Frontal cortex (tissue), 3 donors: ENCODE measurements at regions not wholly inside any gene's neighbourhood (a gene's known extent, or its start where the extent isn't known, plus 50 kb on each side); places are given as distances from the start of the nearest gene placed in this dataset.

Experiments
- DNase-seq, 2 donors: peaks; one replicate each; pipeline ENCODE4 v3.0.0; 2012; ENCODE audit warnings: low spot score in 2 of 2
- FAIRE-seq: peaks from 2 replicates; lab custom pipeline; 2012; peaks lifted over from hg19 to GRCh38; lab: Jason Lieb, UNC
- donor health status: control.
- donor health status: control.
- donor health status: control.

GRCh38 chr15:73803806-73804205 is 50.7 kb upstream of the INSYN1 start:
- FAIRE-seq (no peak), DNase-seq (no peak)

- DNase-seq, result no peak
- FAIRE-seq, result no peak
Measured at GRCh38 chr15:73805504-73806089, 52.4 kb upstream of the INSYN1 start.

- no peak for FAIRE-seq
Measured at GRCh38 chr15:73806698-73807483, 53.7 kb upstream of the INSYN1 start.

GRCh38 chr15:73807865-73808264 is 54.7 kb upstream of the INSYN1 start:
- FAIRE-seq, result no peak
- DNase-seq, result no peak

More at GRCh38 chr15:73806698-73807483, 53.7 kb upstream of the INSYN1 start:
- DNase-seq, result no peak

- DNase-seq (peak in 1 of 2 donors; percentile 44), FAIRE-seq (no peak)
Measured at GRCh38 chr15:73809728-73810501, 56.8 kb upstream of the INSYN1 start.

GRCh38 chr15:73812806-73813465 is 59.8 kb upstream of the INSYN1 start:
- FAIRE-seq, result no peak
- DNase-seq, result no peak

GRCh38 chr15:73813589-73813988 is 59.8 kb upstream of the TBC1D21 start:
- no peak for FAIRE-seq
- DNase-seq, result no peak

- no peak for FAIRE-seq
- DNase-seq, result no peak
Measured at GRCh38 chr15:73818308-73818985, 54.9 kb upstream of the TBC1D21 start.

GRCh38 chr15:73821181-73821580 is 52.2 kb upstream of the TBC1D21 start:
- FAIRE-seq (no peak), DNase-seq (no peak)

- no peak for DNase-seq
Measured at GRCh38 chr15:73822998-73823397, 50.4 kb upstream of the TBC1D21 start.

More at GRCh38 chr15:73822998-73823397, 50.4 kb upstream of the TBC1D21 start:
- FAIRE-seq, result no peak
